IMR-90 (cell line): ENCODE measurements at regions not wholly inside any gene's neighbourhood (a gene's known extent, or its start where the extent isn't known, plus 50 kb on each side); places are given as distances from the start of the nearest gene placed in this dataset.

Source experiments
- ATAC-seq: fragments of 200-7000 bp; cut with Tn5 transposase; 2 replicates; pipeline ENCODE4 v1.9.1; 2020; ENCODE audit warnings: low read depth, mild to moderate bottlenecking, moderate library complexity
- BruUV-seq: library from RNA; stranded (reverse); fragments of 400-500 nt; replicated peaks from 2 replicates; lab custom pipeline; 2021; lab: Mats Ljungman, UMichigan
- CTCF ChIA-PET: fragments of 300-600 bp; formaldehyde crosslinking; extraction: SDS; loops from one replicate; lab custom pipeline; 2021; ENCODE audit warnings: antibody characterized with exemption; lab: Yijun Ruan, JAX
- POLR2A ChIA-PET: fragments of 300-600 bp; sonication (Branson Sonifier 250); formaldehyde crosslinking; loops from one replicate; lab custom pipeline; 2022; ENCODE audit warnings: antibody characterized with exemption; ENCODE audit not compliant: unreplicated experiment; lab: Charles Lee
- DNase-seq: peaks from one replicate; pipeline ENCODE4 v3.0.0; 2013
- H2AFZ ChIP-seq: replicated peaks from 2 replicates; pipeline ENCODE3; 2013; ENCODE audit warnings: low read length, mild to moderate bottlenecking; ENCODE audit not compliant: poor library complexity
- H2AK5ac ChIP-seq: 2 replicates; pipeline ENCODE4 v1.6.1; 2013; ENCODE audit warnings: low read depth, low read length, inconsistent platforms
- H2AK9ac ChIP-seq: replicated peaks from 2 replicates; pipeline ENCODE3; 2013; ENCODE audit warnings: mild to moderate bottlenecking, low read depth, low read length, moderate library complexity; ENCODE audit not compliant: poor library complexity
- H2BK120ac ChIP-seq: 2 replicates; pipeline ENCODE4 v1.6.1; 2013; ENCODE audit warnings: low read depth, low read length, inconsistent platforms
- H2BK15ac ChIP-seq: 3 replicates; pipeline ENCODE4 v1.6.1; 2013; ENCODE audit warnings: low read depth, low read length, inconsistent platforms
- H2BK20ac ChIP-seq: 2 replicates; pipeline ENCODE4 v1.6.1; 2013; ENCODE audit warnings: low read depth, mild to moderate bottlenecking, inconsistent platforms, low read length, moderate library complexity
- H2BK5ac ChIP-seq: 2 replicates; pipeline ENCODE4 v1.6.1; 2013; ENCODE audit warnings: mild to moderate bottlenecking, low read depth, low read length, inconsistent platforms; ENCODE audit not compliant: poor library complexity, severe bottlenecking
- H3K14ac ChIP-seq: replicated peaks from 2 replicates; pipeline ENCODE4 v1.6.1; 2013; ENCODE audit warnings: low read depth, low read length, inconsistent platforms
- H3K18ac ChIP-seq: 2 replicates; pipeline ENCODE4 v1.6.1; 2013; ENCODE audit warnings: low read depth, low read length, control low read depth
- H3K23ac ChIP-seq: 2 replicates; pipeline ENCODE4 v1.6.1; 2013; ENCODE audit warnings: low read depth, low read length, inconsistent platforms
- H3K27ac ChIP-seq: 2 replicates; pipeline ENCODE4 v1.5.1; 2013; ENCODE audit warnings: mild to moderate bottlenecking, control low read depth, low read length; ENCODE audit not compliant: insufficient read depth
- H3K27me3 ChIP-seq: 2 replicates; pipeline ENCODE4 v1.6.1; 2013; ENCODE audit warnings: low read length; ENCODE audit not compliant: control insufficient read depth, insufficient read depth
- H3K36me3 ChIP-seq: 2 replicates; pipeline ENCODE4 v1.6.1; 2013; ENCODE audit warnings: low read length, mixed read lengths; ENCODE audit not compliant: control insufficient read depth, insufficient read depth
- H3K4ac ChIP-seq: 2 replicates; pipeline ENCODE4 v1.6.1; 2013; ENCODE audit warnings: low read depth, low read length, inconsistent platforms
- H3K4me1 ChIP-seq: 2 replicates; pipeline ENCODE4 v1.6.1; 2013; ENCODE audit warnings: low read length, mixed read lengths; ENCODE audit not compliant: control insufficient read depth, insufficient read depth
- H3K4me2 ChIP-seq: 2 replicates; pipeline ENCODE4 v1.6.1; 2013; ENCODE audit warnings: low read depth, mild to moderate bottlenecking, control low read depth, low read length, moderate library complexity
- H3K4me3 ChIP-seq: 2 replicates; pipeline ENCODE4 v1.5.1; 2013; ENCODE audit warnings: low read depth, mild to moderate bottlenecking, control low read depth, low read length, moderate library complexity; ENCODE audit not compliant: insufficient read depth
- H3K56ac ChIP-seq: 2 replicates; pipeline ENCODE4 v1.6.1; 2013; ENCODE audit warnings: low read length, inconsistent platforms; ENCODE audit not compliant: insufficient read depth; ENCODE audit errors: extremely low read depth
- H3K79me1 ChIP-seq, 2 experiments: 2 replicates each; pipeline ENCODE4 v1.6.1; 2013; ENCODE audit warnings: low read length in 2 of 2, inconsistent platforms in 1 of 2, low read depth in 1 of 2
- H3K9ac ChIP-seq: 2 replicates; pipeline ENCODE4 v1.6.1; 2013; ENCODE audit warnings: low read depth, low read length, control low read depth
- H3K9me1 ChIP-seq: 2 replicates; pipeline ENCODE4 v1.6.1; 2013; ENCODE audit warnings: low read length, inconsistent platforms; ENCODE audit not compliant: insufficient read depth
- H3K9me3 ChIP-seq: 2 replicates; pipeline ENCODE4 v1.6.1; 2013; ENCODE audit warnings: low read length; ENCODE audit not compliant: control insufficient read depth, insufficient read depth
- H4K20me1 ChIP-seq: 2 replicates; pipeline ENCODE4 v1.6.1; 2013; ENCODE audit warnings: low read length, inconsistent platforms; ENCODE audit not compliant: insufficient read depth
- H4K5ac ChIP-seq: 2 replicates; pipeline ENCODE4 v1.6.1; 2013; ENCODE audit warnings: mild to moderate bottlenecking, low read depth, low read length, control low read depth
- H4K8ac ChIP-seq, 2 experiments: 2 replicates each; pipeline ENCODE4 v1.6.1; 2013; ENCODE audit warnings: low read depth in 2 of 2, low read length in 2 of 2, control low read depth in 1 of 2, inconsistent platforms in 1 of 2
- H4K91ac ChIP-seq: 2 replicates; pipeline ENCODE4 v1.6.1; 2013; ENCODE audit warnings: low read depth, low read length, inconsistent platforms; ENCODE audit not compliant: insufficient read depth
- CTCF ChIP-seq: conservative IDR thresholded peaks from 2 replicates; pipeline ENCODE4 v1.5.1; 2012; ENCODE audit warnings: mild to moderate bottlenecking, low read depth, low read length, improper control_type of control experiment
- FOS ChIP-seq: fragments of 150-350 bp; IDR thresholded peaks from 2 replicates; pipeline ENCODE4 v1.6.1; 2016; ENCODE audit warnings: low read depth, low read length
- MAZ ChIP-seq: IDR thresholded peaks from 2 replicates; pipeline ENCODE4 v1.6.1; 2012; ENCODE audit warnings: low read depth, mild to moderate bottlenecking, low read length, improper control_type of control experiment, moderate library complexity, borderline replicate concordance
- POLR2A ChIP-seq: IDR thresholded peaks from 2 replicates; pipeline ENCODE4 v1.6.1; 2012; ENCODE audit warnings: mild to moderate bottlenecking, low read depth, low read length
- WGBS, 2 experiments: methylation state at CpG; one replicate each; pipeline versions ENCODE4 v1.1.5 to v1.1.7; 2013; ENCODE audit warnings: missing lambda C conversion rate in 2 of 2; ENCODE audit not compliant: insufficient read length in 1 of 2; ENCODE audit errors: extremely low coverage in 2 of 2; 5-methylcytosine and 5-hydroxymethylcytosine counted together
- dilution Hi-C: fragments of 300-500 bp; cut with HindIII; formaldehyde crosslinking; loops from one replicate; pipeline ENCODE4 v1.14.3; 2018; ENCODE audit warnings: low sequenced_read_pairs; ENCODE audit not compliant: unreplicated experiment
- in situ Hi-C: fragments of 300-500 bp; cut with MboI; formaldehyde crosslinking; loops from 3 replicates; pipeline ENCODE4 v1.14.3; 2019; ENCODE audit warnings: low sequenced_read_pairs, inconsistent platforms, mixed read lengths
- intact Hi-C: fragments of 100-400 bp; cut with micrococcal nuclease; formaldehyde crosslinking; loops from 2 replicates; pipeline ENCODE4 v1.10.0; 2022
- TF ChIP-seq, protein P1 (sequence below): fragments of 150-350 bp; IDR thresholded peaks from 2 replicates; pipeline ENCODE4 v1.6.1; 2017; ENCODE audit warnings: mild to moderate bottlenecking, antibody characterized with exemption, low read length, low read depth

GRCh38 chr5:158610051-158610415, 489.7 kb downstream of the EBF1 start:
- Histone ChIP-seq H2BK20ac (no peak overlapping the region), H4K20me1 (no peaks in the 10 kb centered on the region), H3K27me3 (no peaks in the 10 kb centered on the region), H2AK5ac (no peak overlapping the region), H3K79me1 (no peaks in the 10 kb centered on the region), H3K36me3 (no peaks in the 10 kb centered on the region), H3K4me3 (no peak overlapping the region), H3K9ac (no peak overlapping the region), H2BK5ac (no peak overlapping the region), H4K91ac (no peak overlapping the region), H3K27ac (no peak overlapping the region), H3K23ac (no peak overlapping the region), H4K8ac (no peak overlapping the region), H3K9me1 (no peaks in the 10 kb centered on the region), H3K18ac (no peak overlapping the region), H3K14ac (no peak overlapping the region), H3K4ac (no peak overlapping the region), H4K5ac (no peak overlapping the region), H2BK15ac (no peak overlapping the region), H3K4me1 (no peaks in the 10 kb centered on the region), H3K4me2 (no peak overlapping the region), H2AK9ac (no peak overlapping the region), H3K9me3 (0 out of 2 replicates have a peak, but pooled peaks cover 2% of the 10 kb centered on the region), H2BK120ac (no peak overlapping the region), H2AFZ (no peak overlapping the region), H3K56ac (no peak overlapping the region)
- POLR2A ChIA-PET, result no interaction called here
- no peak for DNase-seq
- no peak for ATAC-seq
- WGBS, 2 experiments, result no CpG with 5 or more reads among the region's 2 CpGs
- CTCF ChIA-PET, result no interaction called here
- in situ Hi-C loops, result no loop called here
- intact Hi-C loops, result no loop called here
- dilution Hi-C loops, result no loop called here
- TF ChIP-seq FOS (no peak), MAZ (no peak), CTCF (no peak), POLR2A (no peak)
- TF ChIP-seq, protein P1, sequence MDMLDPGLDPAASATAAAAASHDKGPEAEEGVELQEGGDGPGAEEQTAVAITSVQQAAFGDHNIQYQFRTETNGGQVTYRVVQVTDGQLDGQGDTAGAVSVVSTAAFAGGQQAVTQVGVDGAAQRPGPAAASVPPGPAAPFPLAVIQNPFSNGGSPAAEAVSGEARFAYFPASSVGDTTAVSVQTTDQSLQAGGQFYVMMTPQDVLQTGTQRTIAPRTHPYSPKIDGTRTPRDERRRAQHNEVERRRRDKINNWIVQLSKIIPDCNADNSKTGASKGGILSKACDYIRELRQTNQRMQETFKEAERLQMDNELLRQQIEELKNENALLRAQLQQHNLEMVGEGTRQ, result no peak
- no TSS peak for BruUV-seq
